Upper lobe of right lung (tissue), 1 donor: ENCODE measurements at regions not wholly inside any gene's neighbourhood (a gene's known extent, or its start where the extent isn't known, plus 50 kb on each side); places are given as distances from the start of the nearest gene placed in this dataset.

Experiments
- ATAC-seq: fragments of 200-7000 bp; cut with Tn5 transposase; one replicate; pipeline ENCODE4 v1.9.1; 2020; ENCODE audit warnings: mild to moderate bottlenecking, moderate library complexity
- DNase-seq: peaks from one replicate; pipeline ENCODE4 v3.0.0-alpha.2; 2020
- H3K27ac ChIP-seq: fragments of 200-600 bp; one replicate; pipeline ENCODE4 v1.8.0; 2022
- H3K27me3 ChIP-seq: fragments of 200-600 bp; one replicate; pipeline ENCODE4 v1.8.0; 2022; ENCODE audit warnings: mild to moderate bottlenecking
- H3K36me3 ChIP-seq: fragments of 200-600 bp; one replicate; pipeline ENCODE4 v1.8.0; 2022
- H3K4me1 ChIP-seq: fragments of 200-600 bp; one replicate; pipeline ENCODE4 v1.8.0; 2022
- H3K4me3 ChIP-seq: fragments of 200-600 bp; one replicate; pipeline ENCODE4 v1.8.0; 2022; ENCODE audit warnings: mild to moderate bottlenecking
- H3K9me3 ChIP-seq: fragments of 200-600 bp; one replicate; pipeline ENCODE4 v1.8.0; 2022
- CTCF ChIP-seq: fragments of 200-600 bp; IDR thresholded peaks from one replicate; pipeline ENCODE4 v1.8.0; 2022; ENCODE audit warnings: antibody characterized with exemption
- intact Hi-C: fragments of 100-400 bp; cut with DNase I; formaldehyde crosslinking; loops from one replicate; pipeline ENCODE4 v1.11.0; 2022
- donor health status: DM: no; HTN: yes; CAD: no; lungs with severe emphysema.

- no peaks in the 10 kb centered on the region for H3K9me3 ChIP-seq
- DNase-seq, result no peak
- TF ChIP-seq CTCF, result no peak
- intact Hi-C loops, result no loop called here
- no peaks in the 10 kb centered on the region for H3K27me3 ChIP-seq
- no peak overlapping the region for H3K27ac ChIP-seq
- no peak for ATAC-seq
- no peaks in the 10 kb centered on the region for H3K4me1 ChIP-seq
- H3K4me3 ChIP-seq, result no peak overlapping the region
- no peaks in the 10 kb centered on the region for H3K36me3 ChIP-seq
Observed at GRCh38 chr16:59295993-59296736, 562.0 kb upstream of the GOT2 start.

- ATAC-seq (no peak), DNase-seq (no peak)
- no peak overlapping the region for H3K4me3 ChIP-seq
- TF ChIP-seq CTCF, result no peak
- H3K36me3 ChIP-seq, result no peaks in the 10 kb centered on the region
- no peaks in the 10 kb centered on the region for H3K9me3 ChIP-seq
- no peaks in the 10 kb centered on the region for H3K4me1 ChIP-seq
- H3K27me3 ChIP-seq, result no peaks in the 10 kb centered on the region
- H3K27ac ChIP-seq, result no peak overlapping the region
- intact Hi-C loops, result no loop called here
Observed at GRCh38 chr16:59295474-59295873, 561.4 kb upstream of the GOT2 start.

- no peaks in the 10 kb centered on the region for H3K9me3 ChIP-seq
Observed at GRCh38 chr16:59290718-59291117, 556.6 kb upstream of the GOT2 start.

GRCh38 chr16:59289151-59289550 is 555.0 kb upstream of the GOT2 start:
- no peak overlapping the region for H3K27ac ChIP-seq
- intact Hi-C loops, result no loop called here
- no peak overlapping the region for H3K4me3 ChIP-seq
- H3K27me3 ChIP-seq, result no peaks in the 10 kb centered on the region
- ATAC-seq (no peak), DNase-seq (no peak)
- no peaks in the 10 kb centered on the region for H3K36me3 ChIP-seq
- no peaks in the 10 kb centered on the region for H3K4me1 ChIP-seq
- H3K9me3 ChIP-seq, result no peaks in the 10 kb centered on the region
- TF ChIP-seq CTCF, result no peak

More at GRCh38 chr16:59290718-59291117, 556.6 kb upstream of the GOT2 start:
- ATAC-seq (no peak), DNase-seq (no peak)
- Histone ChIP-seq H3K27me3 (no peaks in the 10 kb centered on the region), H3K27ac (no peak overlapping the region), H3K4me1 (no peaks in the 10 kb centered on the region), H3K36me3 (no peaks in the 10 kb centered on the region), H3K4me3 (no peak overlapping the region)
- intact Hi-C loops, result no loop called here
- TF ChIP-seq CTCF, result no peak

GRCh38 chr16:59274141-59274540 is 540.0 kb upstream of the GOT2 start:
- Histone ChIP-seq H3K36me3 (no peaks in the 10 kb centered on the region), H3K27me3 (no peaks in the 10 kb centered on the region), H3K27ac (no peak overlapping the region), H3K4me3 (no peak overlapping the region), H3K4me1 (no peaks in the 10 kb centered on the region), H3K9me3 (no peaks in the 10 kb centered on the region)
- TF ChIP-seq CTCF, result no peak
- intact Hi-C loops, result no loop called here
- DNase-seq (no peak), ATAC-seq (no peak)

- ATAC-seq (no peak), DNase-seq (no peak)
- no peak for TF ChIP-seq CTCF
- H3K27me3 ChIP-seq, result no peaks in the 10 kb centered on the region
- H3K27ac ChIP-seq, result no peak overlapping the region
- no peaks in the 10 kb centered on the region for H3K9me3 ChIP-seq
- intact Hi-C loops, result no loop called here
- H3K4me1 ChIP-seq, result no peaks in the 10 kb centered on the region
- H3K36me3 ChIP-seq, result no peaks in the 10 kb centered on the region
- H3K4me3 ChIP-seq, result no peak overlapping the region
Observed at GRCh38 chr16:59263955-59264354, 529.8 kb upstream of the GOT2 start.
